Tongue (tissue), 1 donor: ENCODE measurements at regions not wholly inside any gene's neighbourhood (a gene's known extent, or its start where the extent isn't known, plus 50 kb on each side); places are given as distances from the start of the nearest gene placed in this dataset.
"Not testable (repeated sequence)": the region's sequence is repeated elsewhere in the genome, so short reads cannot be mapped to it uniquely, and the experiment has no call there.

ENCODE experiments used
- DNase-seq: peaks from one replicate; pipeline ENCODE4 v3.0.0-alpha.2; 2015

DNA sequence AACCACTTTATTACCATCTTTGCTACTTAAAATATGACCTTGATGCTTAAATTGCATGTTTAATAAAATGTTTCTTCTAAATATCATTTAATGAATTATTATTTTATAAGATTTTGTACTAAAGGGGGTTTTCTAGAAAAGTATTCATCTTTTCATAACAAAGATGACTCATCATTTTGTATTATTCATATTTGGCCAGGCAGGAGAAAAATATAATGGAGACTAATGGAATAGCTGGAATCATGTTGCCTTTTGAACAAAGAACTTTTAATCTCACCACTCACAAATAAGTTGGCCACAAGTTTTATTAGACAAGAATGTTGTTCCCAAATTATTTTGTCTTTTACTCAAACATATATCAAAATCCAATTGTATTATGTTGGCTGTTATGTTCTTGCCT is 882.4 kb downstream of the DSC3 start:
- no peak for DNase-seq

GRCh38 chr18:30150586-30151250 is 891.8 kb downstream of the DSC3 start:
- DNase-seq = no peak

DNA sequence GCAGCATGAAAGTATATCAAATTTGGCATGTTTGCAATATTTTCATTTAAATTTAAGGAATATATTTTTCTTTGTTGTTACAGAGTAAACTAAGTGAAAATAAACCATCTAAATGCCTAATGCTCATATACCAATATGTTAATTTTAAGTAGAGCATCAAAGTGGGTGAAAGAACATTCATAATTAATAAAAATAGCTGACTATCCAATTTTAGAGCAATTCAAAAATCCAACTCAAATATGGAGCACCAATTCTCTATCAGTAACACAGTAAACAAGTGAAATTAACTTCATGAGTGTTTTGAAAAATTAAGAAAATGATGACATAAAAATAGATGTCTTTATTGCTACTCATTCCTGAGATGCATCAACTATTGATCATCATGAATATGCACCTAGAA is 893.0 kb downstream of the DSC3 start:
- DNase-seq = no peak

GRCh38 chr18:30142870-30143269 is 899.7 kb downstream of the DSC3 start:
- no peak for DNase-seq

DNA sequence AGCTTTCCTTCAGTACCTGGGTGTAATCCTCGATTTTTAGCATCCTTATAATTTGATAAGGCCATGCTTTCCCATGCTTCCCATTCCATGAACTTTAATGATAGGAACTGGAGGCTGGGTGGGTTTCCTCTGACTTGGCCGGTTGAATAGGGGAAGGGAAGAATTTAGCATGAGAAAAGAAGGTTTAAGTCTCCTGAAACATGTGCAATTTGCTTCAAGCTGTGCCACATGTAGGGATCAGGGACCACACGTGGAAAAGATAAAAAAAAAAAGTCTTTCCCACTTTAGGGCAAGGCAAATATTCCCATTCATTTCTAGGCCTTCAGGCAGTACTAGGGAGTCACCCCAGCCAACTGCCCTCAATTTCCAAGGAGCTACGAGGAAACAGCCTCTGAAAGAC is 900.3 kb downstream of the DSC3 start:
- DNase-seq = no peak

- DNase-seq = not testable (repeated sequence)
Measured at GRCh38 chr18:30141506-30141905, 901.0 kb downstream of the DSC3 start.

GRCh38 chr18:30139631-30140287 is 902.8 kb downstream of the DSC3 start:
- DNase-seq = no peak

DNA sequence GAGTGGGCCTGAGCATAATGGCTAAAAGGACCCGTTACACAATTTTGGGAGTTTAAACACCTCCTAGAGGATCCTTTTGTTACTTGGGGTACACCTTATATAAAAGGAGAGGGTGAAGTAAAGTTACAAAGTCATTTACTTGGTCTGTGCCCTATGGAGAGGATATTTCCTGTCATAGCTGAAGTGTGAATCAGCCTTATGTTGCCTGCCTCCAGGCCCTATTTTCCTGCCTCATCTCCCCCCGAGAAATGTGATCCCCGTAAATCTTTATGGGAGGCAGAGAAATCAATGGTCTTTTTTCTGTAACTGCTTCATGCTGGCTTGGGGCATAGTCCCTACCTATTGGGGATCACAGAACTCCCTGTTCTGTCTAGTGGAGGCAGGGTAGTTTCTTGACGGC is 906.6 kb downstream of the DSC3 start:
- no peak for DNase-seq

GRCh38 chr18:30134020-30134419 is 908.5 kb downstream of the DSC3 start:
- no peak for DNase-seq

GRCh38 chr18:30132959-30133358 is 909.6 kb downstream of the DSC3 start:
- no peak for DNase-seq

- no peak for DNase-seq
Measured at GRCh38 chr18:30121397-30121796, 921.1 kb downstream of the DSC3 start.

DNA sequence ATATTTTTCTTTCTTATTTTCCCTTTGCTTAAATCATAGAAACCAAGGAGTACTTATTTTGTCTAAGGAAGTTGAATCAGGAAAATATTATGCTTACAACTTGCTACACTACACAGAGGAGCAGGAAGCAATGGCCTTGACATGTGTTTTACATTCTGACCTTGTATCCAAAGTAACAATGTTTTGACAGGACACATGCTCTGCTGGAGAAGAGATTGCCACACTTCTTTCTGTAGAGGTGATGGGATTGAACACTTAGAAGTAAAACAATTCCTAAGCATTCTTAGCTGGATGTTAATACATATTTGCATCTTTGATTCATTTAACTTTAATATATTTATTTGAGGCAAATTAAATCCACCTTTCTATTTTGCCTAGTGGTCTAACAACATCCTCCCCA is 929.1 kb downstream of the DSC3 start:
- DNase-seq = no peak

DNA sequence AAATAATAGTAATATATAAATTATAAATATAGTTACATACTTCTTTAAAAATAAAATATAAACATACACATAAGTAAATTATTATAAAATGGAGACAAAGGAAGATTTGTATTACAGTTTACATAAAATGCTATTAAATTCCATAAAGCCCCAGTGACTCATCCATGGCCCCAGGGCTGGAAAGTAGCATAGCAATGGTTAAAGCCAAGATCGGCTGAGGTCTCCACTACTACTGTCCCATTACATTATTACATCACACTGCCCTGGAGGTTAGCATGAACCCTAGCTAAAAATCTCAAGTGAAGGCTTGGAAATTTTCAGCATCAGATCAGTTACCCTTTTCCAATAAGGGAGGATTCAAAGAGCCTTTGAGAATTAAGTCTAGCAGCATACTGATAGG is 936.2 kb downstream of the DSC3 start:
- no peak for DNase-seq

GRCh38 chr18:30103881-30104280 is 938.7 kb downstream of the DSC3 start:
- DNase-seq = no peak

DNA sequence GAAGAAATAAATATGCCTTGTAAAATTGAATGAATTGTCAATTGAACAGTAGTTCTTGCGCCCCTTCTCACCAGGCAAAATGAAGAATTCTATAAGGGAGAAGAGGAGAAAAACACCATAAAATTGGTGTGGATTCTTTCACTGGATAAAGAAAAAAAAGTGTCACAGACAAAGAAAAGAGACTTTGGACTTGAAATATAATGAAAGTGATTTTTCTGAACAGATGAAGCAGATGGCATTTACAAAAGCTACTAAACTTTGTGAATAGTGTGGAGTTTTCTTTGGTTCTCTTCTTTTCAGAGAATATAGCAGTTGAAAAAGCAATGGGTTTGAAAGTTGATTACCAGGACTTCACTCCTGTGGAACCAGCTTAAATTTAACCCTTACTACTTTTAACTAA is 945.7 kb downstream of the DSC3 start:
- DNase-seq = no peak

GRCh38 chr18:30094556-30094955 is 948.0 kb downstream of the DSC3 start:
- DNase-seq = no peak

GRCh38 chr18:30093376-30093775 is 949.2 kb downstream of the DSC3 start:
- DNase-seq = no peak

GRCh38 chr18:30088238-30089015 is 954.1 kb downstream of the DSC3 start:
- DNase-seq = no peak

GRCh38 chr18:30086351-30086750 is 956.2 kb downstream of the DSC3 start:
- DNase-seq = no peak

DNA sequence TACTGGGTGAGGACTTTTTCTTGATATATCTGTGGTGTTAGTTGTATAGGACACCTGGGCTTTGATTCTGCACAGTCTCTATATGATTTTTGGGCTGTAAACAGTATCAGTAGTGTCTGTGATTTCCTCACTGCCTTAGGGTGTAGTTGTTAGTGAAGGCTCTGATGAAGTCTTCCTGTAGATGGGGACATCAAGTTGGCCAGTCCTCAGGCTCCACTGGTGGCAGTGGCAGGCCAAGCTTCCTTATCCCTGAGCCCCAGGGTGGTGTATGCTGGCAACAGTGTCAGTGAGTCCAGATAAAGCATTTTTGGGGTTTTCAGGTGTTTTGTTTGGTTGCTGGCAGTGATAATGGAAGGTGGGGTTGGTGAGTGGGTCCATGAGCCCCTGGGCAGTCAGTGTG is 961.4 kb downstream of the DSC3 start:
- DNase-seq = no peak

DNA sequence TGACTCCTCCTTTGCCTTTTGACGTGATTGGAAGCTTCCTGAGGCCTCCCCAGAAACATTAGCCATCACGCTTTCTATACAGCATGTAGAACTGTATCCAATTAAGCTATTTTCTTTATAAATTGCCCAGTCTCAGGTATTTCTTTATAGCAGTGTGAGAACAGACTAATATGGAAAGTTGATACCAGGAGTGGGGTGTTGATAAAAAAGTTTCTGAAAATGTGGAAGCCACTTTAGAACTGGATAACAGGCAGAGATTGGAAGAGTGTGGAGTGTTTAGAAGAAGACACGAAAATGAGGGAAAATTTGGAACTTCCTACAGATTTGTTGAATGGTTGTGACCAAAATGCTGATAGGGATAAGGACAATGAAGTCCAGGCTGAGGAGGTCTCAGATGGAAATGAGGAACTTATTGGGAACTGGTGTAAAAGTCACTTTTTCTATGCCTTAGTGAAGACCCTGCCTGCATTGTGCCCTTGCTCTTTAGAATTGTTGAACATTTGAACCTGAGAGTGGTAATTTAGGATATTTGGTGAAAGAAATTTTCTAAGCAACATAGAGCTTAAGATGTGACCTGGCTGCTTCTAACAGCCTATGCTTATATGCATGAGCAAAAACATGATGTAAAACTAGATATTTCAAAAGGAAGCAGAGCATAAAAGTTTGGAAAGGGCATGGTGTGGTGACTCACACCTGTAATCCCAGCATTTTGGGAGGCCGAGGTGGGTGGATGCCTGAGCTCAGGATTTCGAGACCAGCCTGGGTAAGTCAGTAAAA is 969.7 kb downstream of the DSC3 start:
- no peak for DNase-seq

DNA sequence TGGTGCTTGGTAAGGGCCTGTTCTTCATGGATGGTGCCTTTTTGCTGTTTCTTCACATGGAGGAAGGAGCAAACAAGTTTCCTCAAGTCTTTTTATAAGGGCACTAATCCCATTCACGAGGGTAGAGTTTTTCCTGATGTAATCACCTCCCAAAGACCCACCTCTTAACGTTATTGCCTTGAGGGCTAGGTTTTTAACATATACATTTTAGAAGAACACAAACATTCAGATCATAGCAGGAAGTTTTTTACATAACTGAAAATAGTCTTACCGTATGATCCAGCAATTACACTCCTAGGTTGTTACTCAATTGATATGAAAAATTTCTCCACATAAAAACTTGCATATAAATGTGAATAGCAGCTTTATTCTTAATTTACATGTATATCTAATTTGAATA is 976.3 kb downstream of the DSC3 start:
- DNase-seq = no peak

- no peak for DNase-seq
Measured at GRCh38 chr18:30057398-30057797, 985.1 kb downstream of the DSC3 start.
